EL (cell line): ENCODE measurements at regions not wholly inside any gene's neighbourhood (a gene's known extent, or its start where the extent isn't known, plus 50 kb on each side); places are given as distances from the start of the nearest gene placed in this dataset.

ENCODE experiments used
- DNase-seq: peaks from one replicate; pipeline ENCODE4 v3.0.0-alpha.2; 2016

DNA sequence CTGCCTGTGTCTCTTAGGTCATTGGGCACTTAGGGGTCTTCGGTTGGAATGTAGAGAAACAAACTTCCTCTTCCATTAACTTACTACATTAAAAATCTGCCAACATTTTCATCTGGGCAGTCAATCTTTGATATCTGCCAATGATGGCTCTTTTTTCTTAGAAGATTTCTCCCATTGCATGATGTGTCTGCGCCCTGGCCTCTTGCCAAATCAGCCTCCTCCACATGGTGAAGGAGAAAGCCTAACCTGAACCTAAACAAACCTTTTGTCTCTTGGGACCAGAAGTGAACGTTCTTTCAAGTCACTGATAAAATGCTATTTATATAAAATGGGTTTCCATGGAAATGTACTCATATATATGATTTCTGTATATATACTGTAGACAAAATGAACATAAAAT lies 998.9 kb upstream of the GJE1 start:
- no peak for DNase-seq

DNA sequence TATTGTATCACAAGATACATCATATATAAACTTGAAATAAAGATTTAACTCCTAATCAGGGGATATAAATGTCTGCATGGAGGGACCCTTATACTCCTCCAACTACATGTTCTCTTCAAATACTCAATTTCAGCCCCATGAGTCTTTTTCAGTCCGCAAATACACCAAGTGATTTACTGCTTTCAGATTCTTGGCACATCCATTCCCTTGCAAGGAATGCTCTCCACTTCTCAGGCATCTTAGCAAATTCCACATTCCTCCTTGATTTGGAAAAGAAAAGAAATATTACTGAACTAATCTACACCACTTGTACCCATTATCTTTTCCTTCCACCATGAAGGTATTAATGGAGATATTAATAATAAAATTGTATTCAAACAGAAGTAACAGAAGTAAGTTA lies 999.4 kb upstream of the GJE1 start:
- DNase-seq = no peak

DNA sequence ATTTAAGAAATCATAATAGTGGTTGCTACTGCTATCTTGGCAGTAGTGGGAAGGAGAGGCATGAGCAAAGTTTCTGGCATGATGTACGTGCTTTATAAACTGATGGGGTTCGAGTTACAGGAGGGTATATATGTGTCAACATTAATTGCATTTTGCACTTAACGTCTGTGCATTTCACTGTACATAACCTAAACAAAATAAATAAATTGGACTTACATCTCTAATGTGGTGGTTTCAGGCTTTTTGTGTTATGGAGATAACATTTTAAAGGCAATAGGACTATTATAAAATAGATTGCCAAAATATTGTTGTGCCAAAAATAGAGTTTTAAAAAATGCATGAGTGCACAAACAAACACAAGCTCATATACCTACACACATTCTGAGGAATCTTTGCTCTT lies 1001.1 kb upstream of the GJE1 start:
- no peak for DNase-seq

DNA sequence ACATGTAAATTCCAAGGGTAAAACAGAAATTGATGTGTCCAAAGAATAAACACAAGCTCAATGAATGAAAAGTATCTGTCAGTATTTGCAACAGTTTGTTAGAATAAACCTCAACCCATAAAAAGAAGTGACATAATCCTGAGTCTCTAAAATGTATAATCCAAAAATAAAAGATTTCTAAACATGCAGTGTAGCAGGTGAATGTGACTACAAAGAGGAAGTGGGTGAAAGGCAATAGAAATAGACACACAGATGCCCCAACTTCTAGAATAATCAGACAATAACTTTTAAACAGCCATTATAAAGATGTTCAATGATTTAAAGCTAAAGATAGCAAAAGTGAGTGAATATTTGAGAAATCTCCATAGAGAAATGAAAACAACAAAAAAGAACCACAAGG lies 1009.2 kb upstream of the GJE1 start:
- no peak for DNase-seq

DNA sequence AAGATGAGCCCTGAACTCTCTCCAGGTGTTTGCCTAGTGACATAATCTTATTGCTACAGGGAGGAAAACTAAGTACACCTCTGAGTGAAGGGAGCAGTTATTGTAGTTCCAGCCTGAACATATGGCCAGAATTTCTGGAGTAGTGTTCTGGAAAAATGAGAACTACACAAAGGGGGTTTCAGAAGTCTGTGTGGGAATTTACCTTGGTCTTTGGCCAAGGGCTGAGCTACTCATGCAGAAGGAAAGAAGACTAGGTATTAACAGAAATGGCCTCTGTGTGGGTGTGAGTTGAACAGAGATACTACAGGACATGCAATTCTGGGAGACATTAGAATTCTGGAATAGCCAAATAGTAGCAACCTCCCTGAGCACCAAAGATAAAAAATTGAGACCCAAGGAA lies 1009.7 kb upstream of the GJE1 start:
- no peak for DNase-seq

GRCh38 chr6:141118991-141119390 lies 1013.7 kb upstream of the GJE1 start:
- no peak for DNase-seq

DNA sequence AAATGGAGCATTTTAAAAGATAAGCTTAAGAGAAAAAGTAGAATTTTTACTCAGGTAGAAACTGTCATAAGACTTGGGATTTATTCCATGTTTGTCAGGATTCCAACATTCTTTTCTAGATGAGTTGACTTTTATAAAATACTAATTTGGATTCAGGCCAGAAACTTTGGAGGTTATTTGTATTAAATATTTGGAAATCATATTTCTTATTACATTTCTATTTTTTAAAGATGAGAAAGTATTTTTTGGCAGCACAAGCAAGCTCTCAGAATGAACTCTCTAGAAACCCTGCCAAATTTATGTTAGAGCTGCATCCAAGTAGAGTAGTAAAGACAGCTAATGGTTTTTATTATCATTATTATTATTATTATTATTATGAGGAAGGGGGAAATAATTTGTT lies 1014.9 kb upstream of the GJE1 start:
- peak; percentile 3 for DNase-seq

- peak; percentile 2 for DNase-seq
These were observed 1022.2 kb upstream of the GJE1 start for GRCh38 chr6:141110481-141110880.

DNA sequence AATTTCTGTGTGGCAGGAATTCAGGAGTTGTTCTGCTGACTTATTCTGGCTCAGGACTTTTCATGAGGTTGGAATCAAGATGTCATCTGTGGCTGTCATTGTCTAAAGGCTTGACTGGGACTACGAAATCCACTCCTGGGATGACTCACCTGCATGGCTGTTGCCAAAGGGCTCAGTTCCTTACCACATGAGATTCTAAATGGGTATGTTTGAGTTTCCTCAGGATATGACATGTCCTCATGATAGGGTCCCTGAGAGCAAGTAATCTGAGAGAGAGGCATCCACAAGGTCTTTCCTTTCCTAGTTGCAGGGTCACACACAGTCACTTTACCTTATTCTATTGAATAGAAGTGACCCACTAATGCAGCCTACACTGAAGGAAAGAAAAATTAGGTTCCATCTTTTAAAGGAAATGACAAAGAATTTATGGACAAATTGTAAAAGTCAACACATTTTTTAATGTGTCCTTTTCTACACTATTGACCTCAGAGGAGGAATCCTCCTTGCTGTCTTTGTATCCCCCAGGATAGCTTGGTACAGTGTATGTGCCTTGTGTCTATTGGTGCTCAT lies 1025.0 kb upstream of the GJE1 start:
- peak; percentile 63 for DNase-seq

- DNase-seq = peak; percentile 58
These were observed 1027.2 kb upstream of the GJE1 start for GRCh38 chr6:141105481-141105880.

DNA sequence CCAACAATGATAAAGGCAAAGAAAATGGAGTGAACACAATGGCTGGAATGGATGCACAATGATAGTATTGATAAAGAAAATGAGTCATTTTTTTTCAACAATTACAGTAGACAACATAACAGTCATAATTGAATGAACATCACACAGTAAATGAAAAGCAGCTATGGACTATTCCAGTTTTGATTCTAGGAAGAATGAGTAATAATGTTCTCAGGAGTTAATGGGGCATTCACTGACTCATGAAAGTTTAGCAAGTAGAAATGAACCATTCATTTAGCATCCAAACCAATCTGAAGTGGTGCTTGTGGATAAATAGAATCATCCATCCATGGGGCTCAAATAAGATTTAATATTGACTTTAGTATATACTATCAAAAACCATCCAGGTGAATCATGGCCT lies 1029.5 kb upstream of the GJE1 start:
- peak; percentile 43 for DNase-seq

DNA sequence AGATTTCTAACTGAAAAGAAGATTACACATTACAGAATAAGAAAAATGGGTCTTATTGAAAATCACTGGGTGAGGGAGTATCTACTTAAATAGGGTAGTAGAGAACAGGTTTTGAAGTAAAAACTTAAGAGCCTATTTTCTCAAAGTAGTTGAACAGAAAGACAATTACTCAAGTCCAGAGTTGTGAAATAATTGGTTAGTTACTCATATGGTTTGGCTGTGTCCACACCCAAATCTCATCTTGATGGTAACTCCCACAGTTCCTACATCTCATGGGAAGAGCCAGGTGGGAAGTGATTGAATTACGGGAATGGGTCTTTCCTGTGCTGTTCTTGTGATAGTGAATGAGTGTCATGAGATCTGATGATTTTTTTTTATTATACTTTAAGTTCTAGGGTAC lies 1035.3 kb upstream of the GJE1 start:
- no peak for DNase-seq

GRCh38 chr6:141095308-141095707 lies 1037.4 kb upstream of the GJE1 start:
- no peak for DNase-seq

DNA sequence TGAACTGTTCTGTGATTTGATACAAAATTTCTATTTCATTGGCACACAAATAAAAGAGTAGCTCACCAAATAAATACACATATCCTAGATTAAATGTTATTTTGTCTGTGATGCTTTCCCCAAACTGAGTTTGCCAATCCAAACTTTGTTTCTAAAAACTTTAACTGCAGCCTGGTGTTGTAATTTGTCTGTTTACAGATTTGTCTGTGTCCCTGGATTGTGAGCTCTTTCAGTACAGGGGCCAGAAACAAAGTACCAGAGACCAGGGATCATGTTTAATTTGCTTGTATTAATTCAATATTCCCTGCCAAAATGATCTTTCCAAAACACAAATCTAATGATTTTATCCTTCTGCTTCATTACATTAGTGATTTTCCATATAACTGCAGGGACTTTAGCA lies 1044.6 kb upstream of the GJE1 start:
- DNase-seq = no peak

DNA sequence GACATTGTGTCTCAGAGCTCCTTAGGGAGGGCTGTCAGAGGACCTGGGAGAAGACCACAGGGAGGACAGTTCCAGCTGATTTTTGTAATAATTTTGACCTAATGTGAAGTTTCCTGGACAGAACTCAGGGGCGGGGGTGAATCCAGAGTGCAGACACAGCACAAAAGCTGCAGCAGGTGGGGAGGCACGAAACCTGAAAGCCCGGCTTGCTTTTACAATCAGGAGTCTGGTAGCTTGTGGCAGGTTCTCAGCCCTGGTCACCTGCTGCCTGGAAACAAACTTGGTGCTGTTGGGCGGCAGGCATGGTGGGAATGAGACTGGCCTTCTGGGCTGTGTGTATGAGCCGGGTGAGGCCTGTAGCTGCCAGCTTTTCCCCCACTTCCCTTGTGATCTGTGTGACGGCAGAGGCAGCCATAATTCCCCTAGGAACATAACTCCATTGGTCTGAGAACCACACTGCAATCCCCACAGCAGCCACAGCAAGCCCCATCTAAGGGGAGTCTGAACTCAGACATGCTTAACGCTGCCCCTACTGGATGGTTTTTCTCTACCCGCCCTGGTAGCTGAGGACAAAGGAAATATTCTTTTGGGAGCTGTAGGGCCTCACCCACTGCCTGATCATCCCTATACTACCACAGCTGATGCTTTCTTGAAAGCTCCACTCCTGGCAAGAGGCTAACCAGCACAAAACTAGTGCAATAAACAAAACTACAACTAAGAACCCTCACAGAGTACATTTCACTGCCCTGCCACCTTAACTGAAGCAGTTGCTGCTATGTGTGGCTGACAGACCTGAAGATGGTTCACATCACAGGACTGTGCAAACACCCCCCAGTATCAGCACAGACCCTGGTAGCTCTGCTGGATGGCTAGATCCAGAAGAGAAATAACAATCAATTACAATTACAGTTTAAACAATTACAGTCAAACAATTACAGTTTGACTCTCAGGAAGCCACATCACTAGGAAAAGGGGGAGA lies 1055.1 kb upstream of the GJE1 start:
- DNase-seq = peak; percentile 10

GRCh38 chr6:141057761-141058160 lies 1075.0 kb upstream of the GJE1 start:
- no peak for DNase-seq

- no peak for DNase-seq
These were observed 1075.6 kb upstream of the GJE1 start for GRCh38 chr6:141056945-141057625.

GRCh38 chr6:141050471-141050870 lies 1082.3 kb upstream of the GJE1 start:
- no peak for DNase-seq

- no peak for DNase-seq
These were observed 1084.3 kb upstream of the GJE1 start for GRCh38 chr6:141048451-141048850.

DNA sequence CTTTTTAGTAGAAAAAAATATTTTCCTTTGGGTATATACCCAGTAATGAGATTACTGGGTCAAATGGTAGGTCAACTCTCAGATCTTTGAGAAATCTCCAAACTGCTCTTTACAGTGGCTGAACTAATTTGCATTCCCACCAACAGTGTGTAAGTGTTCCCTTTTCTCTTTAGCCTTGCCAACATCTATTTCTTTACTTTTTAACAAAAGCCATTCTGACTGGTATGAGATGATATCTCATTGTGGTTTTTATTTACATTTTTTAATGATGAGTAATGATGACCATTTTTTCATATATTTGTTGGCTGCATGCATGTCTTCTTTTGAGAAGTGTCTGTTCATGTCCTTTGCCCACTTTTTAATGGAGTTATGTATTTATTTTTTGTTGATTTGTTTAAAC lies 1086.2 kb upstream of the GJE1 start:
- DNase-seq = peak; percentile 59

- DNase-seq = no peak
These were observed 1091.1 kb upstream of the GJE1 start for GRCh38 chr6:141041596-141042087.

- DNase-seq = no peak
These were observed 1097.2 kb upstream of the GJE1 start for GRCh38 chr6:141035312-141036200.

DNA sequence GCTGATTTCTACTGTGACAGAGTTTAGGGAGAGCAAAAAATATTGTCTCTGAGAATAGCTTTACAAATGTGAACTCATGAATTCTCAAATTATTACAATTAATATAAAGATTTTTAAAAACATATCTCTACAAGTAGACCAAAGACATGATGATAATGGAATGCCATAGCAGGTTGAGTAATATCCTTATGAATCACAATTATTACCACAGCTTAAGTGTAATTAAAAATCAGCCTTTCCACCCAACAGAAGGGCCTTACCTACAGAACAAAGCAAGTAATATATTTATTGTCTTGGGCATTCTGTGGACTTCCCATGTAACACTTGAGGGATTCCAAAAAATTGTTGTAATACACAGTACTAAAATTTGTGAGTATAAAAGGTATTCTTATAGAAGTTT lies 1099.6 kb upstream of the GJE1 start:
- peak; percentile 34 for DNase-seq
